NB4 (cell line): ENCODE measurements at regions not wholly inside any gene's neighbourhood (a gene's known extent, or its start where the extent isn't known, plus 50 kb on each side); places are given as distances from the start of the nearest gene placed in this dataset.

Source experiments
- DNase-seq: peaks from one replicate; pipeline ENCODE4 v3.0.0; 2010; ENCODE audit warnings: low read depth
- H3K4me3 ChIP-seq: one replicate; pipeline ENCODE4 v1.5.1; 2011; ENCODE audit warnings: mild to moderate bottlenecking, low read depth, low read length, moderate library complexity
- CTCF ChIP-seq: IDR thresholded peaks from one replicate; pipeline ENCODE4 v1.5.1; 2012; ENCODE audit warnings: low read depth, low read length
- MAX ChIP-seq: IDR thresholded peaks from 2 replicates; pipeline ENCODE4 v1.6.1; 2011; ENCODE audit warnings: low read depth, low read length
- MYC ChIP-seq: IDR thresholded peaks from 2 replicates; pipeline ENCODE4 v1.6.1; 2011; ENCODE audit warnings: low read depth, low read length
- POLR2A ChIP-seq: IDR thresholded peaks from 2 replicates; pipeline ENCODE4 v1.6.1; 2011; ENCODE audit warnings: mild to moderate bottlenecking; ENCODE audit not compliant: insufficient read length; ENCODE audit errors: extremely low read depth

DNA sequence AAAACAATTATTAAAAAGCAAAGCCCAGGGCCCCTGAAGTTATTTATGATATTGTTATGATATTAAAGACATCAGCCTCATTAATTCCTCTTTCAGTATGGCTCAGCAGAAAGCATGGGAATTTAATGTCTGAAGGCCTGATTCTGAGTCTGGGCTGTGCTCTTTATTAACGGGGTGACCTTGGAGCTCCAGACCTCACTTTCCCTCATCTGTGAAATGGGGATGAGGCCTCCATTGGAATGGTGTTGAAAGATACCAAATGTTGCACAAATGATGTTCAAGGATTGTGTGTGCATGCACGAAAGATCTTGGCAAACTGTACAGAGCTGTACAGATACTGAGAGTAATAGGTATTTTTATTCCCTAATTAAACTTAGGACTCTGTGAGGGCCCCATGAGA lies 92.3 kb upstream of the PCBD1 start:
- no peak for TF ChIP-seq POLR2A
- no peak for TF ChIP-seq MYC
- TF ChIP-seq MAX, result no peak
- no peak for TF ChIP-seq CTCF
- no peak for DNase-seq
- no peak overlapping the region for H3K4me3 ChIP-seq

DNA sequence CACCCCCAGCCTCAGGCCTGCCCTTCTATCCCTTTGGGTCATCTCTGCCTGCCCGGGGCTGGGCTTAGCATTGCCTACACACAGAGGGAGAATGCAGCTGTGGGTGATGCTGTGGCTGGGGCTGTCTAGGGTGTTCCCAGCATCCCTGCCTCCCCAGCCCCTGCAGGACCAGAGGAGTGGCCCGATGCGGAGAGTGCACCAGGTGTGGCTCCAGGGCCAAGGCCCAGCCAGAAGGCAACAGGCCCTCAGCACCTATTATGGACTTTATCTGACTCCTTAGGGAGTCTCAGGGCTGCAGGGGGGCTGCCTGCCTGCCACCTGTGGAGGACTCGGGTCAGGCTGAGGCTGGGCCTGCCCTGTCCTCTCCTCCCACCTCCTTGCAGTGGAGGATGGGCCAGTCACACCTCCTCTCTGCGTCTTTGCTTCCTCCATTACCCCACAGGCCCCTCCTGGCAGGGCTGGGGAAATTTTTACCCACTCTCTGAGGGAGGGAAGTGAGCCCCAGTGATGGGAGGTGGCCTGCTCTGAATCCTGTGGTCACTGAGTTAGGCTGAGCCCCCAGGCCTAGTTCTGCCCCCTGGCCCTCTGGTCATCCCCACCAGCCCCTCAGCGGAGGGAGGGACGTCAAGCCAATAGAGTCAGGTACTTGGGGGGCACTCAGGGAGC lies 92.9 kb upstream of the PCBD1 start:
- TF ChIP-seq POLR2A (no peak), MYC (no peak), MAX (no peak), CTCF (no peak)
- no peak overlapping the region for H3K4me3 ChIP-seq
- no peak for DNase-seq

- DNase-seq, result no peak
- H3K4me3 ChIP-seq, result no peak overlapping the region
- TF ChIP-seq POLR2A, result no peak
- no peak for TF ChIP-seq CTCF
- TF ChIP-seq MYC, result no peak
- no peak for TF ChIP-seq MAX
Observed at GRCh38 chr10:70981936-70982335, 93.6 kb upstream of the PCBD1 start.

DNA sequence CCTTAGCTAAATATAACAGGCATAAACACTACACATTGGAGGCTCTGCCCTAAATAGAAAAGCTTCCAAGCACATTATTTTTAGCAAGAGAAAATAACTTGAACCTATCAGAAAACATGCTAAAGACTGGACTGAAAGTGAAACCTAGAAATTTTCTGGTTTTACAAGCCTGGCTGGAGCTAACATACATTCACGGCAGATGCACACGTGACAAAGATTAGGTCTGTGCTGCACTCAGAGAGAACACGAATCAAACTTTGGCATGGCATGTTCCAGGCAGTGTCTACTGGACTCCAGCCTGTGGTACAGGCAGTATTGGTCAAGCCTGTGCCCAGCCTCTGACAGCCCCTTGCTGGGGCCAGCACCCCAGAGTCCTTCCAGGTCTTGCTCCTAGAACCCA lies 94.1 kb upstream of the PCBD1 start:
- no peak overlapping the region for H3K4me3 ChIP-seq
- no peak for DNase-seq
- TF ChIP-seq CTCF, result no peak

DNA sequence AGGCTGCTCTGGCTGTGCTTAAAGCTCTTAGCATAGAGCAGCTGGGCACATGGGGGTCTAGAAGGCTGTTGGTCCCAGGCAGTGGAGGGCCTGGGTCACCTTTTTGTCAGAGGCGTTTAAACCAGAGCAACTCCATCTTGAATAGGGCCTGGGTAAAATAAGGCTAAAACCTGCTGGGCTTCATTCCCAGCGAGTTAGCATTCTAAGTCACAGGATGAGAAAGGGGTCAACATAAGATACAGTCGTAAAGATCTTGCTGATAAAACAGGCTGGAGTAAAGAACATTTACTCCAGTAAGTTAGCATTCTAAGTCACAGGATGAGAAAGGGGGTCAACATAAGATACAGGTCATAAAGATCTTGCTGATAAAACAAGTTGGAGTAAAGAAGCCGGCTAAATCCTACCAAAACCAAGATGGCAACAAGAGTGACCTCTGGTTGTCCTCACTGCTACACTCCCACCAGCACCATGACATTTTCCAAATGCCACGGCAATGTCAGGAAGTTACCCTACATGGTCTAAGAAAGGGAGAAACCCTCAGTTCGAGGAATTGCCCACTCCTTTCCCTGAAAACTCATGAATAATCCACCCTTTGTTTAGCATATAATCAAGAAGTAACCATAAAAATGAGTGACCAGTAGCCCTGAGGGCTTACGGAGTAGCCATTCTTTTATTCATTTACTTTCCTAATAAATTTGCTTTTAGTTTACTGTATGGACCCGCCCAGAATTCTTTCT lies 96.8 kb upstream of the PCBD1 start:
- no peak for TF ChIP-seq POLR2A
- no peak for TF ChIP-seq MAX
- TF ChIP-seq MYC, result no peak
- TF ChIP-seq CTCF, result no peak
- H3K4me3 ChIP-seq, result no peak overlapping the region
- no peak for DNase-seq
